Endothelial cell of umbilical vein (primary cell): ENCODE measurements at regions not wholly inside any gene's neighbourhood (a gene's known extent, or its start where the extent isn't known, plus 50 kb on each side); places are given as distances from the start of the nearest gene placed in this dataset.

Source experiments
- BruUV-seq: library from RNA; stranded (reverse); fragments of 400-500 nt; replicated peaks from 2 replicates; lab custom pipeline; 2021; lab: Mats Ljungman, UMichigan
- CTCF ChIA-PET: fragments of 300-600, 350-600 bp; sonication (Branson Sonifier 250); formaldehyde crosslinking; loops from one replicate; lab custom pipeline; 2021; ENCODE audit warnings: antibody characterized with exemption, inconsistent platforms; lab: Charles Lee
- POLR2A ChIA-PET: fragments of 300-600, 350-600 bp; sonication (Branson Sonifier 250); formaldehyde crosslinking; loops from one replicate; lab custom pipeline; 2021; ENCODE audit warnings: antibody characterized with exemption, inconsistent platforms; lab: Charles Lee
- DNase-seq: peaks from one replicate; pipeline ENCODE4 v3.0.0-alpha.2; 2011; ENCODE audit warnings: low read depth, low spot score
- FAIRE-seq: peaks from 2 replicates; lab custom pipeline; 2011; peaks lifted over from hg19 to GRCh38; lab: Jason Lieb, UNC
- H2AFZ ChIP-seq: 2 replicates; pipeline ENCODE4 v1.6.0; 2012; ENCODE audit warnings: low read depth, low read length, control low read depth, inconsistent platforms
- H3K27ac ChIP-seq: 2 replicates; pipeline ENCODE4 v1.5.1; 2011; ENCODE audit warnings: low read depth, mild to moderate bottlenecking, control low read depth, low read length, moderate library complexity; ENCODE audit not compliant: insufficient read depth
- H3K27me3 ChIP-seq, 2 experiments: 2 replicates each; pipeline versions ENCODE4 v1.6.0 to v1.6.1; 2011; ENCODE audit warnings: low read length in 2 of 2, mixed read lengths in 1 of 2; ENCODE audit not compliant: control insufficient read depth in 2 of 2, insufficient read depth in 2 of 2
- H3K36me3 ChIP-seq, 2 experiments: 2 replicates in 1 of 2; 3 replicates in 1 of 2; pipeline ENCODE4 v1.5.1; 2011; ENCODE audit warnings: low read length in 2 of 2, mild to moderate bottlenecking in 1 of 2, moderate library complexity in 1 of 2; ENCODE audit not compliant: control insufficient read depth in 2 of 2, insufficient read depth in 2 of 2; ENCODE audit errors: extremely low read depth in 1 of 2
- H3K4me1 ChIP-seq: 3 replicates; pipeline ENCODE4 v1.5.1; 2011; ENCODE audit warnings: mild to moderate bottlenecking, low read length; ENCODE audit not compliant: control insufficient read depth, insufficient read depth; ENCODE audit errors: extremely low read depth
- H3K4me2 ChIP-seq: 2 replicates; pipeline ENCODE4 v1.6.1; 2011; ENCODE audit warnings: low read length, control low read depth, mixed read lengths; ENCODE audit not compliant: insufficient read depth
- H3K4me3 ChIP-seq, 3 experiments: fragments of 200-600 bp in 1 of 3; sonication (generic), shearing (Covaris generic) in 1 of 3; replicated peaks in 1 of 3; 2 replicates each; pipeline ENCODE4 v1.5.1; 2011 to 2016; ENCODE audit warnings: control low read depth in 3 of 3, low read length in 3 of 3, mild to moderate bottlenecking in 2 of 3, inconsistent platforms in 1 of 3, low read depth in 1 of 3, moderate library complexity in 1 of 3; ENCODE audit not compliant: insufficient read depth in 1 of 3
- H3K79me2 ChIP-seq: 2 replicates; pipeline ENCODE4 v1.6.0; 2012; ENCODE audit warnings: low read length, inconsistent platforms; ENCODE audit not compliant: control insufficient read depth, insufficient read depth
- H3K9ac ChIP-seq: replicated peaks from 2 replicates; pipeline ENCODE3; 2011; ENCODE audit warnings: low read length, control low read depth; ENCODE audit not compliant: insufficient read depth; ENCODE audit errors: extremely low read depth
- H3K9me1 ChIP-seq: replicated peaks from 3 replicates; pipeline ENCODE4 v1.6.0; 2011; ENCODE audit warnings: mild to moderate bottlenecking, low read length; ENCODE audit not compliant: control insufficient read depth, insufficient read depth; ENCODE audit errors: extremely low read depth
- H3K9me3 ChIP-seq: replicated peaks from 2 replicates; pipeline ENCODE4 v1.5.1; 2012; ENCODE audit warnings: low read length, inconsistent platforms; ENCODE audit not compliant: control insufficient read depth, insufficient read depth
- H4K20me1 ChIP-seq: replicated peaks from 2 replicates; pipeline ENCODE3; 2011; ENCODE audit warnings: mild to moderate bottlenecking, low read length; ENCODE audit not compliant: control insufficient read depth, insufficient read depth; ENCODE audit errors: extremely low read depth
- EZH2 ChIP-seq: IDR thresholded peaks from 2 replicates; pipeline ENCODE4 v1.6.1; 2012; ENCODE audit warnings: borderline replicate concordance, low read depth, mild to moderate bottlenecking, moderate library complexity, low read length, inconsistent platforms; ENCODE audit not compliant: severe bottlenecking
- FOS ChIP-seq: IDR thresholded peaks from 2 replicates; pipeline ENCODE4 v1.6.1; 2011; ENCODE audit warnings: mild to moderate bottlenecking, low read length, moderate library complexity, borderline replicate concordance; ENCODE audit not compliant: insufficient read depth
- GATA2 ChIP-seq: IDR thresholded peaks from 2 replicates; pipeline ENCODE4 v1.7.0; 2011; ENCODE audit warnings: low read depth, mild to moderate bottlenecking, moderate library complexity, mixed read lengths, low read length; ENCODE audit not compliant: insufficient read length, insufficient read depth
- JUN ChIP-seq: IDR thresholded peaks from 2 replicates; pipeline ENCODE4 v1.6.1; 2011; ENCODE audit warnings: borderline replicate concordance, low read depth; ENCODE audit not compliant: insufficient read length, insufficient read depth
- MAX ChIP-seq: IDR thresholded peaks from 2 replicates; pipeline ENCODE4 v1.6.1; 2011; ENCODE audit not compliant: insufficient read depth, insufficient read length
- MYC ChIP-seq: IDR thresholded peaks from one replicate; pipeline ENCODE4 v1.6.1; 2011; ENCODE audit warnings: mild to moderate bottlenecking, low read depth, low read length
- POLR2A ChIP-seq: IDR thresholded peaks from 2 replicates; pipeline ENCODE4 v1.6.1; 2012; ENCODE audit warnings: low read depth, mild to moderate bottlenecking, control low read depth, low read length
- POLR2AphosphoS5 ChIP-seq: IDR thresholded peaks from 2 replicates; pipeline ENCODE4 v1.6.1; 2012; ENCODE audit warnings: low read depth, mild to moderate bottlenecking, control low read depth, low read length, moderate library complexity; ENCODE audit not compliant: insufficient read depth
- dilution Hi-C: fragments of 300-500 bp; cut with MboI; formaldehyde crosslinking; loops from one replicate; pipeline ENCODE4 v1.15.0; 2019; ENCODE audit warnings: low sequenced_read_pairs; ENCODE audit not compliant: extremely low pct_ligation_motif_present
- intact Hi-C: fragments of 100-400 bp; cut with micrococcal nuclease; formaldehyde crosslinking; loops from one replicate; pipeline ENCODE4 v1.10.0; 2022
- TF ChIP-seq, protein P1 (sequence below), 2 donors: IDR thresholded peaks; 1 replicate in 1 of 2; 2 replicates in 1 of 2; pipeline ENCODE4 v1.5.1; 2011; ENCODE audit warnings: low read length in 2 of 2, mild to moderate bottlenecking in 2 of 2, moderate library complexity in 2 of 2, control low read depth in 1 of 2, inconsistent platforms in 1 of 2, low read depth in 1 of 2; ENCODE audit not compliant: insufficient read depth in 1 of 2; ENCODE audit errors: extremely low read depth in 1 of 2

- Histone ChIP-seq H3K27ac (no peak overlapping the region), H3K36me3 (no peaks in the 10 kb centered on the region), H3K27me3 (no peaks in the 10 kb centered on the region), H3K4me1 (no peaks in the 10 kb centered on the region), H3K4me3 (no peak overlapping the region), H2AFZ (no peak overlapping the region), H3K9me1 (no peaks in the 10 kb centered on the region), H4K20me1 (no peaks in the 10 kb centered on the region), H3K9me3 (no peaks in the 10 kb centered on the region), H3K79me2 (no peaks in the 10 kb centered on the region), H3K9ac (no peak overlapping the region), H3K4me2 (no peak overlapping the region)
- ChIA-PET POLR2A (no interaction called here), CTCF (no interaction called here)
- DNase-seq (no peak), FAIRE-seq (no peak)
- no TSS peak for BruUV-seq
- intact Hi-C loops, result no loop called here
- TF ChIP-seq MAX (no peak), GATA2 (no peak), POLR2A (no peak), EZH2 (no peak), FOS (no peak), JUN (no peak), MYC (no peak), POLR2AphosphoS5 (no peak)
- TF ChIP-seq, protein P1, sequence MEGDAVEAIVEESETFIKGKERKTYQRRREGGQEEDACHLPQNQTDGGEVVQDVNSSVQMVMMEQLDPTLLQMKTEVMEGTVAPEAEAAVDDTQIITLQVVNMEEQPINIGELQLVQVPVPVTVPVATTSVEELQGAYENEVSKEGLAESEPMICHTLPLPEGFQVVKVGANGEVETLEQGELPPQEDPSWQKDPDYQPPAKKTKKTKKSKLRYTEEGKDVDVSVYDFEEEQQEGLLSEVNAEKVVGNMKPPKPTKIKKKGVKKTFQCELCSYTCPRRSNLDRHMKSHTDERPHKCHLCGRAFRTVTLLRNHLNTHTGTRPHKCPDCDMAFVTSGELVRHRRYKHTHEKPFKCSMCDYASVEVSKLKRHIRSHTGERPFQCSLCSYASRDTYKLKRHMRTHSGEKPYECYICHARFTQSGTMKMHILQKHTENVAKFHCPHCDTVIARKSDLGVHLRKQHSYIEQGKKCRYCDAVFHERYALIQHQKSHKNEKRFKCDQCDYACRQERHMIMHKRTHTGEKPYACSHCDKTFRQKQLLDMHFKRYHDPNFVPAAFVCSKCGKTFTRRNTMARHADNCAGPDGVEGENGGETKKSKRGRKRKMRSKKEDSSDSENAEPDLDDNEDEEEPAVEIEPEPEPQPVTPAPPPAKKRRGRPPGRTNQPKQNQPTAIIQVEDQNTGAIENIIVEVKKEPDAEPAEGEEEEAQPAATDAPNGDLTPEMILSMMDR (IDR thresholded peaks at IDR 0.05; ENCODE audit: extremely low read depth in 1 of 2, insufficient read depth in 1 of 2, low read depth in 1 of 2, low read length in 2 of 2), result no peak
- dilution Hi-C loops, result no loop called here
These were observed 76.4 kb upstream of the MARK1 start for GRCh38 chr1:220451532-220451931.
